ENCODE measurements at regions not wholly inside any gene's neighbourhood (a gene's known extent, or its start where the extent isn't known, plus 50 kb on each side); places are given as distances from the start of the nearest gene placed in this dataset.
"Not testable (repeated sequence)": the region's sequence is repeated elsewhere in the genome, so short reads cannot be mapped to it uniquely, and the experiment has no call there.

DNA sequence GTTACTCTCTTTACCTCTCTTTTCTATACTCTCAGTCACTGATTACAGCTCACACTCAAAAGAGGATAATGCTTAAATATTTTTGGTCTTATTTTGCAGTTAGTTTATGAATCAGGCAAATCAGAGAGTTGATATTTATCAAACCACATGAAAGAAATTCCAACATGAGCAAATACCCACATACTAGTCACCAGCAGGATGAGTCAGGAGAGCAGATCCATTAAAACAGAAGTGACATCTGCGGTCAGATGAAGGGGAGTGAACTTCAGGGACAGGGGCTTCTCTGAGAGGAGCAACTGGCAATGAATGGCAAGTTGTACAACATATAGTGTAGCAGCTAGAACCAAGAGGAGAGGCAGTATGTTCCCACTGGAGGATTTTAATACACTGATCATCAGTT lies 258.7 kb downstream of the SYT10 start:
- TF ChIP-seq, protein P1, sequence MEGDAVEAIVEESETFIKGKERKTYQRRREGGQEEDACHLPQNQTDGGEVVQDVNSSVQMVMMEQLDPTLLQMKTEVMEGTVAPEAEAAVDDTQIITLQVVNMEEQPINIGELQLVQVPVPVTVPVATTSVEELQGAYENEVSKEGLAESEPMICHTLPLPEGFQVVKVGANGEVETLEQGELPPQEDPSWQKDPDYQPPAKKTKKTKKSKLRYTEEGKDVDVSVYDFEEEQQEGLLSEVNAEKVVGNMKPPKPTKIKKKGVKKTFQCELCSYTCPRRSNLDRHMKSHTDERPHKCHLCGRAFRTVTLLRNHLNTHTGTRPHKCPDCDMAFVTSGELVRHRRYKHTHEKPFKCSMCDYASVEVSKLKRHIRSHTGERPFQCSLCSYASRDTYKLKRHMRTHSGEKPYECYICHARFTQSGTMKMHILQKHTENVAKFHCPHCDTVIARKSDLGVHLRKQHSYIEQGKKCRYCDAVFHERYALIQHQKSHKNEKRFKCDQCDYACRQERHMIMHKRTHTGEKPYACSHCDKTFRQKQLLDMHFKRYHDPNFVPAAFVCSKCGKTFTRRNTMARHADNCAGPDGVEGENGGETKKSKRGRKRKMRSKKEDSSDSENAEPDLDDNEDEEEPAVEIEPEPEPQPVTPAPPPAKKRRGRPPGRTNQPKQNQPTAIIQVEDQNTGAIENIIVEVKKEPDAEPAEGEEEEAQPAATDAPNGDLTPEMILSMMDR (IDR thresholded peaks at IDR 0.05; ENCODE audit: insufficient read depth, low read depth, low read length), result no peak
- DNase-seq (ENCODE audit: low read depth), result no peak
- no peak overlapping the region for H3K4me3 ChIP-seq (ENCODE audit: low read depth, low read length)

DNA sequence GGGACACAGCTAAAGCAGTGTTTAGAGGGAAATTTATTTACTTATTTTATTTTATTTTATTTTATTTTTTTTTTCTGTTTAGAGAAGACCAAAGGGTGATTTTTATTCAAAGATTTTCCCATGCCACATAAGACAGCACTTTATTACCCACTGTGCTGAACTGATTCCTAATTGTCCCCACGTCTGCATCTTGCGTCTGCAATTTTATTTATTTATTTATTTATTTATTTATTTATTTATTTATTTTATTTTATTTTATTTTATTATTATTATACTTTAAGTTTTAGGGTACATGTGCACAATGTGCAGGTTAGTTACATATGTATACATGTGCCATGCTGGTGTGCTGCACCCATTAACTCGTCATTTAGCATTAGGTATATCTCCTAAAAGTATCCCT lies 269.7 kb upstream of the PKP2 start:
- not testable (repeated sequence) for H3K4me3 ChIP-seq (ENCODE audit: low read depth, low read length); DNase-seq (ENCODE audit: low read depth)

DNA sequence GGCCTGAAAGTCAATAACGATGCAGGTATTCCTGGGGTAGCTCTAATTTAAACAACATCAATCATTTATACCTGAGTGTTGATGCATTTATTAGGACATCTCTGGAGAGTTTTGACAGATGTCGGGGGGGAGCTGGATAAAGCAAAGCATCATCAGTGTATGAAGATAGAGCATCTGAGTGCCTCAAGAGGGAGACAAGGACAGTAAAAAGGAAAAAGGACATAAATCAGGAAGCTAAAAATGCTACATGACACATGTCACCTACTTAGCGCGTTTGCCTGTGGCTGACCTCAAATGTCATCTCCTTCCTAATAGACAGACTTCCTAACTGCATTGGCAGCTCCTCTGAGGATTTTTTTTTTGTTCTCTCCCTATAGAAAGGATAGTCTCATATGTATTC lies 259.5 kb upstream of the PKP2 start:
- DNase-seq (ENCODE audit: low read depth), result no peak
- no peak overlapping the region for H3K4me3 ChIP-seq (ENCODE audit: low read depth, low read length)
- TF ChIP-seq, protein P1 (IDR thresholded peaks at IDR 0.05; ENCODE audit: insufficient read depth, low read depth, low read length), result no peak

DNA sequence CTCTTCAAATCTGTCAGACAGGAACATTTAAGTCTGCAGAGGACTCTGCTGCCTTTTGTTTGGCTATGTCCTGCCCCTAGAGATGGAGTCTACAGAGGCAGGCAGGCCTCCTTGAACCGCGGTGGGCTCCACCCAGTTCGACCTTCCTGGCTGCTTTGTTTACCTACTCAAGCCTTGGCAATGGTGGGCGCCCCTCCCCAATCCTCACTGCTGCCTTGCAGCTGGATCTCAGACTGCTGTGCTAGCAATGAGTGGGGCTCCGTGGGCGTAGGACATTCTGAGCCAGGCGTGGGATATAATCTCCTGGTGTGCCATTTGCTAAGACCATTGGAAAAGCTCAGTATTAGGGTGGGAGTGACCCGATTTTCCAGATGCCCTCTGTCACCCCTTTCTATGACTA lies 250.7 kb upstream of the PKP2 start:
- not testable (repeated sequence) for DNase-seq (ENCODE audit: low read depth); H3K4me3 ChIP-seq (ENCODE audit: low read depth, low read length)

DNA sequence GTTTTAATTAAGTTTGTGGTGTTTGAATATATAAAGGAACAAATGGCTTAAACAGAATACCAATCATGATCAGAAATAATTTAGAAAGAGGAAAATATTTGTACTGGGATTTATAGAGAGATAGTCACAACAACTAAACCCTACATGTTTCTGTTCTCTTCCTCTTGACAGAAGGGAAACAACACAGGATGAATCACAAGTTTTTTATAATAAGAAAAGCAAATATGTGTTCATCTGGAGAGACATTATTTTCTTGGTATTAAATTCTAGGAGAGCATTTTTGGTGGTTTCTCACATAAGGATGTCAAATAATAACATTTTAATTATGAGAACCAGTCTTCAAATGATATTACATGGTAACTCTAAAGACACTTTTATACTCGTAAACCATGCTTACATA lies 232.9 kb upstream of the PKP2 start:
- TF ChIP-seq, protein P1 (IDR thresholded peaks at IDR 0.05; ENCODE audit: insufficient read depth, low read depth, low read length), result no peak
- no peak for DNase-seq (ENCODE audit: low read depth)
- H3K4me3 ChIP-seq (ENCODE audit: low read depth, low read length), result no peak overlapping the region

DNA sequence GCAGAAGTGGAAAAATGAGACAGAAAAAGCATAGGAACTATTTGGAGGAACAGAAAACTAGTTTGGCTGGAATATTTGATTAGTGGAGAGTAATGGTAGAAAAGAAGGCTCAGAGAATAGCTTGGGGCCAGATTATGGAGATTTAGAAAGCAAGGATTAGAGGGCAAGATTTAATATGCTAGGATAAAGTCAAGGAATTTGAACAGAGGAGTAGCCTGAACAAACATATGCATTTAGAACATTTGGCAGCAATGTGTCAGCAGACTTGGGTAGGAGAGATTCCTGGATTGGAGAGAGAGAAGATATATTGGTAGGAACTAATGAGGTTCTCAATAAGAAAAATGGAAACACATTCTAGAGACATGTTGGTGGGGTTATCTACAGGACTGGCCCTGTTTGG lies 229.2 kb upstream of the PKP2 start:
- no peak overlapping the region for H3K4me3 ChIP-seq (ENCODE audit: low read depth, low read length)

DNA sequence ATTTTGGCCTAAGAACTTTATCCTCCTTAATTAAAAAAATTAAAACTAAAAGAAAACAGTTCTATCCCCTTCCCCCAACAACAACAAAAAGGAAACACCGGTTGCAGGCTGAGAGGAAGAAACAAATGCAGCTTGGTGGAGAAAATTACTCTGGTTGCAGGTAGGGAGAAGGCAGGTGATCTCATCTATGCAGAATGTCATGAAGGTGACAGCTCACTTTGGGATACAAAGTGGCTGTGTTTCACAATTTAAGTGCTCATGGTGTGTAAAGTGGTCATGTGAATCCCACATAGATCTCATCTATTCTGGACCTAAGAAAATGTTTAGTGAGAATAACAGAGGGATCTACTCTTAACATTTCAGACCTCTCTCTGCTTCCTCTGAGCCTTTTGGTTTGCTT lies 219.7 kb upstream of the PKP2 start:
- H3K4me3 ChIP-seq (ENCODE audit: low read depth, low read length), result no peak overlapping the region
- DNase-seq (ENCODE audit: low read depth), result no peak
- TF ChIP-seq, protein P1 (IDR thresholded peaks at IDR 0.05; ENCODE audit: insufficient read depth, low read depth, low read length), result no peak

More for the DNA sequence above, 229.2 kb upstream of the PKP2 start:
- DNase-seq (ENCODE audit: low read depth), result no peak
- TF ChIP-seq, protein P1 (IDR thresholded peaks at IDR 0.05; ENCODE audit: insufficient read depth, low read depth, low read length), result no peak

DNA sequence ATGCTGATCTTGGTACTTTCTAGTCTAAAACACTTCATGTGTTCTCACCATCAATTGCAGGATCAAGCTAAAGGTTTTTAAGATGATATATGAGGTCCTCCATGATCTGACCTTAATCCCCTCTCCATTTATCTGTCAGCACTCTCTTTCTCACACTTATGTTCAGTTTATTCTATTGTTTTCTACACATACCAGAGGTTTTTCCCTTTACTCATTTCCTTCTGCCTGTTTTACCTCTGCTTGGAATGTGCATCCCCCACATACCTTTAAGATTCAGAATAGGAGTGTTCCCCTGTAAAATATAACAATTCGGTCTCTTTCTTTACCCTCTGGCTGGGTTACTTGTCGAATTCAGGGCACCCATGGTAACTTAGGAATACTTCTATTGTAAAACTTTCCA lies 219.1 kb upstream of the PKP2 start:
- DNase-seq (ENCODE audit: low read depth), result no peak
- no peak overlapping the region for H3K4me3 ChIP-seq (ENCODE audit: low read depth, low read length)
- TF ChIP-seq, protein P1 (IDR thresholded peaks at IDR 0.05; ENCODE audit: insufficient read depth, low read depth, low read length), result no peak
